ENCODE measurements at regions not wholly inside any gene's neighbourhood (a gene's known extent, or its start where the extent isn't known, plus 50 kb on each side); places are given as distances from the start of the nearest gene placed in this dataset.

GRCh38 chr1:184223216-184223615 is 163.6 kb upstream of the C1orf21 start:
- ATAC-seq: no peak
- no peak for TF ChIP-seq PATZ1 (CRISPR knock-in tag; IDR thresholded peaks at IDR 0.05; ENCODE audit: borderline replicate concordance)
- TF ChIP-seq RARB (CRISPR knock-in tag; IDR thresholded peaks at IDR 0.05): no peak
- TF ChIP-seq TSHZ2 (CRISPR knock-in tag; IDR thresholded peaks at IDR 0.05): no peak
- no peak for TF ChIP-seq BACH2 (CRISPR knock-in tag; IDR thresholded peaks at IDR 0.05; ENCODE audit: borderline replicate concordance)
- TF ChIP-seq CREB5 (CRISPR knock-in tag; IDR thresholded peaks at IDR 0.05; ENCODE audit: low read depth): no peak

GRCh38 chr1:184225283-184226099 is 161.3 kb upstream of the C1orf21 start:
- TF ChIP-seq ZNF70 (CRISPR knock-in tag; IDR thresholded peaks at IDR 0.05) (no peak), SNAI2 (CRISPR knock-in tag; IDR thresholded peaks at IDR 0.05) (no peak), ZNF8 (CRISPR knock-in tag; IDR thresholded peaks at IDR 0.05) (no peak), CSDC2 (CRISPR knock-in tag; IDR thresholded peaks at IDR 0.05) (no peak), PATZ1 (CRISPR knock-in tag; IDR thresholded peaks at IDR 0.05; ENCODE audit: borderline replicate concordance) (no peak), ESRRG (CRISPR knock-in tag; IDR thresholded peaks at IDR 0.05) (no peak), TOX (CRISPR knock-in tag; IDR thresholded peaks at IDR 0.05; ENCODE audit: borderline replicate concordance) (no peak), CREB5 (CRISPR knock-in tag; IDR thresholded peaks at IDR 0.05; ENCODE audit: low read depth) (no peak), CSRNP3 (CRISPR knock-in tag; IDR thresholded peaks at IDR 0.05) (no peak), OSR1 (CRISPR knock-in tag; IDR thresholded peaks at IDR 0.05) (no peak), ZFP3 (CRISPR knock-in tag; IDR thresholded peaks at IDR 0.05) (no peak), RARB (CRISPR knock-in tag; IDR thresholded peaks at IDR 0.05) (no peak), ARNTL (CRISPR knock-in tag; IDR thresholded peaks at IDR 0.05; ENCODE audit: borderline replicate concordance, low read depth) (no peak), ZFP30 (CRISPR knock-in tag; IDR thresholded peaks at IDR 0.05) (no peak), GLIS3 (CRISPR knock-in tag; IDR thresholded peaks at IDR 0.05) (no peak)
- ATAC-seq: no peak

GRCh38 chr1:184226100-184226487 is 160.7 kb upstream of the C1orf21 start:
- ATAC-seq: no peak
- TF ChIP-seq ZNF8 (CRISPR knock-in tag; IDR thresholded peaks at IDR 0.05) (no peak), GLIS3 (CRISPR knock-in tag; IDR thresholded peaks at IDR 0.05) (no peak), POU6F1 (CRISPR knock-in tag; IDR thresholded peaks at IDR 0.05; ENCODE audit: borderline replicate concordance, low read depth) (no peak), ESRRG (CRISPR knock-in tag; IDR thresholded peaks at IDR 0.05) (no peak), CSRNP3 (CRISPR knock-in tag; IDR thresholded peaks at IDR 0.05) (no peak), ZFP30 (CRISPR knock-in tag; IDR thresholded peaks at IDR 0.05) (no peak), TSHZ2 (CRISPR knock-in tag; IDR thresholded peaks at IDR 0.05) (no peak), SNAI2 (CRISPR knock-in tag; IDR thresholded peaks at IDR 0.05) (no peak)

All from SK-N-SH treated with all-trans-retinoic acid at 6 μM for 48 hours (cell line).